Aorta (tissue), 5 donors: ENCODE measurements at regions not wholly inside any gene's neighbourhood (a gene's known extent, or its start where the extent isn't known, plus 50 kb on each side); places are given as distances from the start of the nearest gene placed in this dataset.

Experiments
- ATAC-seq: fragments of 200-7000 bp; cut with Tn5 transposase; one replicate; pipeline ENCODE4 v1.9.1; 2022; ENCODE audit warnings: moderate library complexity; ENCODE audit not compliant: low FRiP score
- DNase-seq, 2 donors: peaks; one replicate each; pipeline ENCODE4 v3.0.0-alpha.2; 2020
- H3K27ac ChIP-seq, 2 donors: one replicate each; pipeline ENCODE4 v1.5.1; 2013; ENCODE audit warnings: low read length in 2 of 2, mild to moderate bottlenecking in 2 of 2, moderate library complexity in 2 of 2, control low read depth in 1 of 2, inconsistent platforms in 1 of 2, low read depth in 1 of 2
- H3K27me3 ChIP-seq, 2 donors: one replicate each; pipeline ENCODE4 v1.6.1; 2013; ENCODE audit warnings: control low read depth in 1 of 2, low read length in 1 of 2, mild to moderate bottlenecking in 1 of 2, moderate library complexity in 1 of 2; ENCODE audit not compliant: insufficient read depth in 2 of 2, control insufficient read depth in 1 of 2
- H3K36me3 ChIP-seq, 2 donors: one replicate each; pipeline ENCODE4 v1.6.1; 2013; ENCODE audit warnings: control low read depth in 1 of 2, low read length in 1 of 2, mild to moderate bottlenecking in 1 of 2; ENCODE audit not compliant: insufficient read depth in 2 of 2, control insufficient read depth in 1 of 2
- H3K4me1 ChIP-seq, 2 donors: one replicate each; pipeline ENCODE4 v1.6.1; 2013; ENCODE audit warnings: low read length in 2 of 2, control low read depth in 1 of 2, mild to moderate bottlenecking in 1 of 2, moderate library complexity in 1 of 2; ENCODE audit not compliant: insufficient read depth in 2 of 2, control insufficient read depth in 1 of 2
- H3K4me3 ChIP-seq, 2 donors: one replicate each; pipeline ENCODE4 v1.5.1; 2013; ENCODE audit warnings: low read length in 2 of 2, control low read depth in 1 of 2, mild to moderate bottlenecking in 1 of 2
- H3K9me3 ChIP-seq: one replicate; pipeline ENCODE4 v1.6.1; 2013; ENCODE audit warnings: mild to moderate bottlenecking, low read length; ENCODE audit not compliant: control insufficient read depth
- WGBS, 2 donors: extraction: QIAGEN DNeasy Blood & Tissue Kit; methylation state at CpG; one replicate each; pipeline ENCODE4 v1.1.7; 2013; 5-methylcytosine and 5-hydroxymethylcytosine counted together
- intact Hi-C, 2 donors: fragments of 100-400 bp; cut with DNase I; formaldehyde crosslinking; loops; one replicate each; pipeline versions ENCODE4 v1.14.2 to v1.15.0; 2022
- donor health status: healthy with polysubstance abuse.
- donor health status: Bipolar disorder and iron deficiency.
- donor health status: DM: no; HTN: no; CAD: no.
- donor health status: DM: no; HTN: no; CAD: no.
- donor health status: DM: yes; HTN: yes; CAD: no.

DNA sequence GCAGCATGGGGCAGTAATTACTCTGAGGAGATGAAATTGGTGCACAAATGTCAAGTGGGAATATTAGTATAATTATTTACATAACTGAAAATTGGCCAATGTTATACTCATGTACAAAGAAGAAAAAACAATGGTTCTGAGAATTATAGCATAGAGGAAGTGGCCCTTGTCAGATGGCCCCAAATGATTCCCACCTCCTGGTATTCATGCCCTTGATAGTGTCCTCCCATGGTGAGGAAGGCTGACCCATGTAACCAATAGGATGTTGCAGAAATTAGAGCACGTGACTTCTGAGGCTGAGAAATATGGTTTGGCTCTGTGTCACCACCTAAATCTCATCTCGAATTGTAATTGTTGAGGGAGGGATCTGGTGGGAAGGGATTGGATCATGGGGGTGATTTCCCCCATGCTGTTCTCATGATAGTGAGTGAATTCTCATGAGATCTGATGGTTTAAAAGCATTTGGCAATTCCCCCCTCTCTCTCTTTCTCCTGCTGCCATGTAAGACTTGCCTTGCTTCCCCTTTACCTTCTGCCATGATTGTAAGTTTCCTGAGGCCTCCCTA is 368.5 kb downstream of the SHQ1 start:
- Histone ChIP-seq H3K4me1 (peaks cover 0 to 4% of the 10 kb centered on the region in 2 donors), H3K36me3 (no peaks in the 10 kb centered on the region), H3K27ac (no peak overlapping the region), H3K4me3 (no peak overlapping the region), H3K27me3 (no peaks in the 10 kb centered on the region), H3K9me3 (no peaks in the 10 kb centered on the region)
- intact Hi-C loops = loop anchor here in 1 of 2 donors (5.0 kb wide), 1 partner anchor 32 kb away; the partner anchor contains the start of gene RYBP
- ATAC-seq (no peak), DNase-seq (no peak)
- WGBS, 2 donors = 94 to 98% methylated on average over 2 of the region's 2 CpGs

DNA sequence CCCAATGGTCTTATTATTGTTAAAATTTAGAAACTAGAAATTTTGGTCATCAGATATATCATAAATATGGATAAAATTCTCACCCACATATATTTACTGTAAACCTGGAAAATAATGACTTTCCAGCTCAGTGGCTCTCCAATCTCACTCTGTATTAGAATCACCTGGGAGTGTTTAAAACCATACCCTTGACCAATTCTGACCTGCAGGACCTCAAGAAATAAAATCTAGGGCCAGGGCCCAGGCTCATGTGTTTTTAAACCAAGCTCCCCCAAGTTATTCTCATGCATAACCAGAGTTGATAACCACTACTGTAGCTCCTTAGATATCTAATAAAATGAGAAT is 372.1 kb downstream of the SHQ1 start:
- no peaks in the 10 kb centered on the region for H3K4me1 ChIP-seq
- peaks cover 2% of the 10 kb centered on the region for H3K9me3 ChIP-seq
- H3K4me3 ChIP-seq = no peak overlapping the region
- DNase-seq = no peak
- H3K36me3 ChIP-seq = no peaks in the 10 kb centered on the region
- intact Hi-C loops = no loop called here
- ATAC-seq = no peak
- no peak overlapping the region for H3K27ac ChIP-seq
- no peaks in the 10 kb centered on the region for H3K27me3 ChIP-seq

DNA sequence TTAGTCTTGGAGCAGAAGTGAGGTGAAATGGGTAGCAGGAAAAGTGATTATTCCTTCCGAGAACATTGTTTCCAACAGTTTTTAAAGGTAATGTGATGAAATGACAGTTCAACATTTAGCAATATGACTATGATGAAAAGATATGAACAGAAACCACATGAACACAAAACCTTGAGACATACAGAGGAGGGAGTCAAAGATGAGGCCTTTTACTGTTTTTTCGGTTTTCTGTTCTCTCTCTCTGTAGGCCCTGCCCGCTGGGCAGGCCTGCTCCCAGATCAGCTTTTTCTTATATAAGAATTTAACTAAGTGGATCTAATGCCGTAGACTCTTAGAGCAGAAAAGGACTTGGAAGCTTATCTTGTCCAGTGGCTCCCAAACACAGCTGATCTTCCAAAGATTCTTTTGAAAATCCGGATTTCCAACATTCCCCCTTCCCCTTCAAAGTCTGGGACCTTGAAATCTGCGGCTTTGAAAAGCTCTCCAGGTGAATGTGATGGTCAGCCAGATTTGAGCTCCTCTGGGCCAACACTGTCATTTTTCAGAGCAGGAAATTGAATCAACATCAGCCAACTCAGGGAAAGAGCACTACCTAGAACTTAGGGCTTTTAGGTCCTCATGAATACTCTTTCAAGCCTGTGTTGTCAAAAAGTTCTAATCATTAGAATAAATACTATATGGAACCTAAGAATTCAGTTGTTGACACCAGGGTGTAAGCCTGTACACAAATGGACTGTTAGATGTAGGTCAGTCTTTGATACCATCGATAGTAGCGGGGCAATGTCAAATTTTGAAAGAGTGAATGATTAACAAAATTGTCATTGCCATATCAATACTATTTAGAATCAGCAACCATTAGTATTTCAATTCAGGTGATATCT is 372.7 kb downstream of the SHQ1 start:
- no peak overlapping the region for H3K27ac ChIP-seq
- no peaks in the 10 kb centered on the region for H3K27me3 ChIP-seq
- 96% methylated on average over 8 of the region's 8 CpGs for WGBS, 2 donors
- no peak overlapping the region for H3K4me3 ChIP-seq
- peaks cover 2% of the 10 kb centered on the region for H3K9me3 ChIP-seq
- ATAC-seq = no peak
- no peak for DNase-seq
- intact Hi-C loops = no loop called here
- H3K4me1 ChIP-seq = no peaks in the 10 kb centered on the region
- no peaks in the 10 kb centered on the region for H3K36me3 ChIP-seq

DNA sequence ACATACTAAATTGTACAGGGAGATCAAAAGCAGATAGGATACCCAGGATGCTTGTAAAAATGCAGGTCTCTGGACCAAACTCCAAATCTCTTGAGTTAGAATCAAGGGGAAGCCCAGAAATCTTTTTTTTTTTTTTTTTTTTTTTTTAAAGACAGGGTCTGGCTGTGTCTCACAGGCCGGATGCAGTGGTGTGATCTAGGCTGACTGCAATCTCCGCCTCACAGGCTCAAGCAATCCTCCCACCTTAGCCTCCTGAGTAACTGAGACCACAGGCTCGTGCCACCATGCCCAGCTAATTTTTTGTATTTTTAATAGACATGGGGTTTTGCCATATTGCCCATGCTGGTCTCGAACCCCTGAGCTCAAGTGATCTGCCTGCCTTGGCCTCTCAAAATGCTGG is 373.5 kb downstream of the SHQ1 start:
- Histone ChIP-seq H3K9me3 (peaks cover 2% of the 10 kb centered on the region), H3K27me3 (no peaks in the 10 kb centered on the region), H3K36me3 (no peaks in the 10 kb centered on the region), H3K4me1 (no peaks in the 10 kb centered on the region), H3K4me3 (no peak overlapping the region), H3K27ac (no peak overlapping the region)
- 96 to 98% methylated on average over 4 of the region's 4 CpGs for WGBS, 2 donors
- ATAC-seq = no peak
- no peak for DNase-seq
- intact Hi-C loops = no loop called here

DNA sequence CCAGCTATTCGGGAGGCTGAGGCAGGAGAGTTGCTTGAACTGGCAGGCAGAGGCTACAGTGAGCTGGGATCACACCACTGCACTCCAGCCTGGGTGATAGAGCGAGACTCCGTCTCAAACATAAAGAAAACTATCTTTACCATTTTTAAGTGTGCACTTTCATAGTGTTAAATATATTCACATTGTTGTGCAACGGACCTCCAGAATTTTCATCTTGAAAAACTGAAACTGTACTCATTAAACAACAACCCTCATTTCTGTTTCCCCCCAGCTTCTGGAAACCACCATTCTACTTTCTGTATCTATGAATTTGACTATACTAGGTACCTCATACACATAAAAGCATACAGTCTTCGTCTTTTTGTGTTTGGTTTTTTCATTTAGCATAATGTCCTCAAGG is 375.1 kb downstream of the SHQ1 start:
- no peak for ATAC-seq
- Histone ChIP-seq H3K4me1 (no peaks in the 10 kb centered on the region), H3K36me3 (no peaks in the 10 kb centered on the region), H3K27ac (no peak overlapping the region), H3K9me3 (peaks cover 2% of the 10 kb centered on the region), H3K27me3 (no peaks in the 10 kb centered on the region), H3K4me3 (no peak overlapping the region)
- intact Hi-C loops = no loop called here
- 76 to 78% methylated on average over 5 of the region's 5 CpGs for WGBS, 2 donors
- DNase-seq = no peak

DNA sequence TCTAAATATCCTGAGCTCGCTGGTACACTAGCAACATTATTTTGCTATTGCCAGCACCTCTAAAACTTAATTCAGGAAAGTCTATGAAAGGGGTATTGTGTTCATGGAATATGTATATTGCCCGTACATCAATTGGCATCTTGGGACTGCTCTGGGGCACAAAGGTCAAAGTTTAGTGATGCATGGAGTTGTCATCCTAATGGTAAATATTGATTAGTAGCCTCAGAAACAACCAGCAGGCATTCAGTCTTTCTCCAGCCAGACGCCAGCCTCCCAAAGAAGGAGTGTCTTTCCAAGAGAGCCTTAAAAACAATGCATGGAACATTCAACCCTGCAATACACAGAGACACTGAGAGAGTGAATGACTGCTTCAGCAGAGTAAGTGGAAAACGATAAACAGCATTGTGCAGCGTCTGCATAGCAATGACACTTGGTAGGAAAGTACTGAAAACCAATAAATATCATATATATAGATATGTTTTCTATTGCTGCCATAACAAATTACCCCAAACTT is 377.3 kb downstream of the SHQ1 start:
- Histone ChIP-seq H3K27ac (no peak overlapping the region), H3K4me3 (no peak overlapping the region), H3K4me1 (no peaks in the 10 kb centered on the region), H3K27me3 (no peaks in the 10 kb centered on the region), H3K36me3 (no peaks in the 10 kb centered on the region), H3K9me3 (peaks cover 2% of the 10 kb centered on the region)
- no peak for DNase-seq
- WGBS, 2 donors = 93 to 94% methylated on average over 5 of the region's 5 CpGs
- intact Hi-C loops = no loop called here
- ATAC-seq = no peak

DNA sequence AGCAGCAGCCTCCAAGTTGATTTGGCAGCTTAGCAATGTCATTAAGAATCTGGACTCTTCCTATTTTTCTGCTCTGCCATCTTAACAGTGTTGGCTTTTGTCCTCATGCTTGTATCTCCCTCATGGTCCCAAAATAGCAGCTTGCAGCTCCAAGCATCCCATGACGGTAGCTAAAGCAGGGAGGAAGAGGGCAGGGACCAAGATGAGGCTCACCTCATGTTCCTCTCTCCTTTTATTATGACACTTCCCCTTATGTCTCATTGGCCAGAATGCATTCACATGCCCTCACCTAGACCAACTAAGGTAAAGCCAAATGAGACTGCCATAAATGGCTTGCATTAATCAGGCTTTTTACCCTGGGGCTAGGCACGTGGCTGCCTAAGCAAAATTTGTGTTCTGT is 382.4 kb downstream of the SHQ1 start:
- intact Hi-C loops = no loop called here
- Histone ChIP-seq H3K4me3 (no peak overlapping the region), H3K9me3 (no peaks in the 10 kb centered on the region), H3K36me3 (no peaks in the 10 kb centered on the region), H3K4me1 (no peaks in the 10 kb centered on the region), H3K27ac (no peak overlapping the region), H3K27me3 (no peaks in the 10 kb centered on the region)
- DNase-seq (no peak), ATAC-seq (no peak)
- WGBS, 2 donors = 47 to 61% methylated on average over 2 of the region's 2 CpGs

DNA sequence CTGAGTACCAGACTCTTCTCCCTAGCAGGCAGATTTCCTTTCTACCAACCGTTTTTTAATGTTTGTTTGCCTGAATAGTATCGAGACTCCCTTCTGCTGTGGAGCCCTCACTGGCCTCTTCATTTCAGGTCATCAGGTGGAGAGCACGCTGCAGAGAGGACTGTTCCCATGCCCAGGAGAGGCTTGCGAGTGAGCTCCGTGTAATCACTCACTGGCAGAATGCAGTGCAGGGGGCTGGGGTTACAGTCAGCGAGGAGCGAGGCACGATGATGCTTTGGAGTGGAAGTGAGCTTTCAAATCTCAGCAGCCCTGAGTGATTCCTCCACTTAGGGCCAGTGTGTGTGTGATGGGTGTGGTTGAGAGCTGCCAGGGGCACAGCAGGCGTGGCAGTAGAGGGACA is 385.2 kb downstream of the SHQ1 start:
- 77 to 80% methylated on average over 9 of the region's 9 CpGs for WGBS, 2 donors
- Histone ChIP-seq H3K9me3 (no peaks in the 10 kb centered on the region), H3K4me1 (no peaks in the 10 kb centered on the region), H3K27me3 (no peaks in the 10 kb centered on the region), H3K4me3 (no peak overlapping the region), H3K36me3 (no peaks in the 10 kb centered on the region), H3K27ac (no peak overlapping the region)
- intact Hi-C loops = no loop called here
- no peak for DNase-seq
- no peak for ATAC-seq

DNA sequence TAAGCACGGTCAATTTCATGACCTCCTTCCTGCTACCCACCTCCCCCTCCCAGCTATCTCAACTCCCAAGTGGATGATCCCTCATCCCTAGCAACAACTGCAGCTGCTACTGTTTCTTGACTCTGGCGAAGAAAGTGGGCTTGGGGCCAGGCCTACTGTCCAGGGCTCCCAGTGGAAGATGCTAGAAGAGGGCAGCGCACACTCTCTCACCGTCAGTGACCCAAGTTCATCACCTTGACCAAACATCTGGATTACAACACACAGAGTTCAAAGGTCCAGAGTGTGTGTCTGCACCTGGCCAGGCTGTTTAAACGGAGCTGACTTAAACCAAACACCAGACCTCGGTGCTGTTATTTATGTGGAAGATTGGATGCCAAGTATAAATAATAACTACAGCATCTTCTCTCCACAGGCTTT is 385.6 kb downstream of the SHQ1 start:
- no peak for ATAC-seq
- no peak for DNase-seq
- Histone ChIP-seq H3K4me3 (no peak overlapping the region), H3K27ac (no peak overlapping the region), H3K27me3 (no peaks in the 10 kb centered on the region), H3K36me3 (no peaks in the 10 kb centered on the region), H3K4me1 (no peaks in the 10 kb centered on the region), H3K9me3 (no peaks in the 10 kb centered on the region)
- intact Hi-C loops = no loop called here
- 67 to 73% methylated on average over 6 of the region's 6 CpGs for WGBS, 2 donors
